HG03039 (cell line): ENCODE measurements at regions not wholly inside any gene's neighbourhood (a gene's known extent, or its start where the extent isn't known, plus 50 kb on each side); places are given as distances from the start of the nearest gene placed in this dataset.
"Not testable (repeated sequence)": the region's sequence is repeated elsewhere in the genome, so short reads cannot be mapped to it uniquely, and the experiment has no call there.

ENCODE experiments used
- ATAC-seq: cut with Tn5 transposase; IDR thresholded peaks from one replicate; pipeline ENCODE4 v1.9.1; 2021; ENCODE audit warnings: mild to moderate bottlenecking, moderate library complexity; ENCODE audit not compliant: unreplicated experiment

GRCh38 chr1:206359377-206359776 is 110.9 kb upstream of the IKBKE start:
- not testable (repeated sequence) for ATAC-seq

- ATAC-seq, result not testable (repeated sequence)
Measured at GRCh38 chr1:206361978-206362543, 108.2 kb upstream of the IKBKE start.

GRCh38 chr1:206362994-206363393 is 107.3 kb upstream of the IKBKE start:
- not testable (repeated sequence) for ATAC-seq

- ATAC-seq, result not testable (repeated sequence)
Measured at GRCh38 chr1:206365271-206365670, 105.0 kb upstream of the IKBKE start.

- ATAC-seq, result not testable (repeated sequence)
Measured at GRCh38 chr1:206366131-206366530, 104.1 kb upstream of the IKBKE start.

- ATAC-seq, result not testable (repeated sequence)
Measured at GRCh38 chr1:206366772-206367171, 103.5 kb upstream of the IKBKE start.

- ATAC-seq, result not testable (repeated sequence)
Measured at GRCh38 chr1:206367955-206368622, 102.2 kb upstream of the IKBKE start.

- ATAC-seq, result not testable (repeated sequence)
Measured at GRCh38 chr1:206374725-206375124, 95.6 kb upstream of the IKBKE start.

GRCh38 chr1:206375552-206375951 is 94.7 kb upstream of the IKBKE start:
- ATAC-seq, result not testable (repeated sequence)

GRCh38 chr1:206378506-206378905 is 91.8 kb upstream of the IKBKE start:
- ATAC-seq, result not testable (repeated sequence)

GRCh38 chr1:206379245-206379644 is 91.0 kb upstream of the IKBKE start:
- not testable (repeated sequence) for ATAC-seq

GRCh38 chr1:206380163-206380790 is 90.0 kb upstream of the IKBKE start:
- not testable (repeated sequence) for ATAC-seq

GRCh38 chr1:206380791-206381610 is 89.3 kb upstream of the IKBKE start:
- not testable (repeated sequence) for ATAC-seq

- ATAC-seq, result not testable (repeated sequence)
Measured at GRCh38 chr1:206384029-206384807, 86.1 kb upstream of the IKBKE start.

- not testable (repeated sequence) for ATAC-seq
Measured at GRCh38 chr1:206384891-206385290, 85.4 kb upstream of the IKBKE start.

- ATAC-seq, result not testable (repeated sequence)
Measured at GRCh38 chr1:206387631-206388030, 82.6 kb upstream of the IKBKE start.

- not testable (repeated sequence) for ATAC-seq
Measured at GRCh38 chr1:206391903-206392302, 78.4 kb upstream of the IKBKE start.

- not testable (repeated sequence) for ATAC-seq
Measured at GRCh38 chr1:206397501-206397900, 72.8 kb upstream of the IKBKE start.

GRCh38 chr1:206398261-206398660 is 72.0 kb upstream of the IKBKE start:
- not testable (repeated sequence) for ATAC-seq

- ATAC-seq, result not testable (repeated sequence)
Measured at GRCh38 chr1:206403612-206404307, 66.5 kb upstream of the IKBKE start.
